ENCODE measurements at regions not wholly inside any gene's neighbourhood (a gene's known extent, or its start where the extent isn't known, plus 50 kb on each side); places are given as distances from the start of the nearest gene placed in this dataset.
"Not testable (repeated sequence)": the region's sequence is repeated elsewhere in the genome, so short reads cannot be mapped to it uniquely, and the experiment has no call there.

DNA sequence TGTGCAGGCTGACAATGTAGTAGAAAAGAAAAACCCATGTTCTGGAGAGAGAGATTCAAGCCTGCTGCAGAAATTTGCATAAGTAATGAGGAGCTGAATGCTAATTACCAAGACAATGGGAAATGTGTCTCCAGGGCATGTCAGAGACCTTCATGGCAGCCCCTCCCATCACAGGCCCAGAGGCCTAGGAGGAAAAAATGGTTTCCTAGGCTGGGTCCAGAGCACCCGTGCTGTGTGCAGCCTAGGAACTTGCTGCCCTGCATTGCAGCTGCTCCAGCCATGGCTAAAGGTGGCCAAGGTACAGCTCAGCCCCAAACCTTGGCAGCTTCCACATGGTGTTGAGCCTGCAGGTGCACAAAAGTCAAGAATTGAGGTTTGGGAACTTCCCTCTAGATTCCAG, 402.3 kb downstream of the PRR32 start:
- not testable (repeated sequence) for DNase-seq

DNA sequence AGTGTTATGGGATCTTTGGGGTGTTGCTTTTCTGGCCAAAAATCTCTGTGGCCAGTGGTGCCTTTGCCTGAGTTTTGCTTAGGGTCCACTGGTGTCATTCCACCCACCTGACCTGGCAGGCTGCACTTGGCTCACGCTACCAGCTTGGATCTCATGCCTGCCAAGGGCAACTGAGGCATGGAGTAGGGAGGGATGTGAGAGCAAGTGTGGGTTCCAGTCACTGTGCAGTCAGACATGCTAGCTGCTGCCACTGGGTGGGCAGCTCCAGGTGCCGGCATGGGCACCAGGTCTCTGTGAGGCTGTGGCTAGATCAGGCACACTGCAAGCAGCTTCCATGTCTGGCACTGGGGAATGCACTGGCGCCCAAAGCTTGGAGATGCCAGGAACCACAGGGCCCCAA, 424.1 kb downstream of the PRR32 start:
- DNase-seq: no peak

DNA sequence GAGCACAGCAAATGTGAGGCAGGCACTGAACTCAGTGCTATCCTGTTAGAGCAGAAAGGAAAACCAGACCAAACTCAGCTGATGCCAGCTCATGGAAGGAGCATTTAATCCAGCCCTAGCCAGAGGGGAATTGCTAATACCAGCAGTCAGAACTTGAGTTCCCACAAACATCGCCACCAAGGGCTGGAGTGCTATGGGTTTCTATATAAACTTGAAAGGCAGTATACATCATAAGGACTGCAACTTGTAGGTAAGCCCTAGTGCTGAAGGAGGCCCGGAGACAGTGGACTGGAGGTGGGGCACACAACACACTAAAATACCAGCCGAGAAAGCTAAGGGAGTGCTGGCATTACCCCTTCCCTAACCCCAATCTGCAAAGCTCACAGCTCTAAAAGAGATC, 440.2 kb downstream of the PRR32 start:
- DNase-seq: no peak

DNA sequence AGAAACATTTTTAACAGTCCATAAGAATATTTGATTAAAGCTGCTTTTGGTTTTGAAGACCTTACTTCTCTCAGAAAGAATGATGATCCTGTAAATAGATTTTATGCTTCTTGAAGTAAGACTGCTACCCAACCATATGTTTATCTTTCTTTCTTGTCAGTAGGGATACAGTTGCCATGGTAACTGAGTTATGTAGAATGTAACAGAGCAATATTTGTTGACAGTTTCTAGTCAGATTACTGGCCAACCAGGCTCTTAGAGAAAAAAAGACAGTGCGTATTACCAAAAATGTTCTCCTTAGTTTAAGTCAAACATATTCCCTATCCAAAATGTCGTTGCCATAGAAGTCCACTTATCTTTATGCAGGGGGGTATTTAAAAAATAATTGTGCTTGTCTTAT, 456.8 kb downstream of the PRR32 start:
- no peak for DNase-seq

DNA sequence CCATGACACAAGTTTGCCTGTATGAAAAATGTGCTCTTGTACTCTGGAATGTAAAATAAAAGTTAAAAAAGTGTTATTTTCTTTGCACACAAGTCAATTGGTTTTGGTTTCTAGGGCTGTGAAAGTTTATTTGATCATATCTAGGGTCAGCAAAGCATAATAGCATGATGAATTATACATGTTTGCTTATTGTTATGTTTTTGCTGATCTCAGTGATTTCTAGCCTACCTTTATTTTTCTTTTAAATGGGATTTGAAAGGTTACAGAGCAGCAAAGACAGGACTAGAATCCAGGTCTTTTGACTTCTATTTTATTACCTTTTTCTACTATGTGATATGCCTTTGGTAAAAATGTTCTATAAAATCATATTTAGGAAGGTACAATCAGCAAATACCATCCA, 481.0 kb downstream of the PRR32 start:
- DNase-seq: no peak

DNA sequence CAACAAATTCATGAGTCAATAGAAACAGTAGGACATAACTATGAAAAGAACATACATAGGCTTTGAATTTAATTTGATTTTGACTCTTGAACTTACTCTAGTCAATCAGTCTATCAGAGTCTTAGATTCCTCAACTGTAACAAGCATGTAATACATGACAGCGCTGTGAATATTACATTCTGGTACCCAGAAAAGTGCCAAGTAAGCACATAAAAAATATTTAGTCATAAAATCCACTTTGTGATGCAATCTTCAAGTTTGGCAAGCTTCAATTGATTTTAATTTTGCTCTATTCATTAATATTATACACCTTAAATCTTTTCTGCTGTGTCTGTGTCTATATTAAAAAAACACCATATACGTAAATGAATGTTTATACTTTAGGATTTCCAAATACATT, 483.3 kb downstream of the PRR32 start:
- no peak for DNase-seq

DNA sequence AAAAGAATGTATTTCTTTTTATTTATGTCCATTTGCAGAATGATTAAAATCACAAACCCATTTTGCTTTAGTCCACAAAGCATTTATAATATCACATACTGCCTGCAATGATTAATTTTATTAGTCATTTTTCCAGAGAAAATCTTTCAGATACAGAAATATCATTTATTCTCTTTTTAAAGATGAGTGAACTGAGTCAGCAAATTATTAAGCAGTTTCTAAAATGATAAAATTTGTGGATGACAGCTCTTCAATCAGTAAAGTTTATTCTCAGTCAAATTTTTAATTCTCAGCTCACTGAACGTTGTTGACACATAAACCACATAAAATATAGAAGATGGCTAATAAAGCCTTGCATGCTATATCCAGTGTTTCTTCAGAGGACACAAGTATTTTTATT, 485.5 kb downstream of the PRR32 start:
- DNase-seq: no peak

DNA sequence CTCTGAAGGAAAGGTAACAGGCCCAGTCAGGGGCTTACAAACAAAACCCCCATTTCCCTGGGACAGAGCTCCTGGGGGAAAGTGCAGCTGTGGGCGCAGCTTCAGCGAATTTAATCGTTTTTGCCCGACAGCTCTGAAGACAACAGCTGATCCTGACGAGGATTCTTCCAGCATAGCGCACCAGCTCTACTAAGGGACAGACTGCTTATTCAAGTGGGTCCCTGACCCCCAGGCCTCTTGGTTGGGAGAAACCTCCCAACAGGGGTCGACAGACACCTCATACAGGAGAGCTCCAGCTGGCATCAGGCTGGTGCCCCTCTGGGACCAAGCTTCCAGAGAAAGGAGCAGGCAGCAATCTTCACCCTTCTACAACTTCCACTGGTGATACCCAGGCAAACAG, 486.7 kb downstream of the PRR32 start:
- DNase-seq: no peak

DNA sequence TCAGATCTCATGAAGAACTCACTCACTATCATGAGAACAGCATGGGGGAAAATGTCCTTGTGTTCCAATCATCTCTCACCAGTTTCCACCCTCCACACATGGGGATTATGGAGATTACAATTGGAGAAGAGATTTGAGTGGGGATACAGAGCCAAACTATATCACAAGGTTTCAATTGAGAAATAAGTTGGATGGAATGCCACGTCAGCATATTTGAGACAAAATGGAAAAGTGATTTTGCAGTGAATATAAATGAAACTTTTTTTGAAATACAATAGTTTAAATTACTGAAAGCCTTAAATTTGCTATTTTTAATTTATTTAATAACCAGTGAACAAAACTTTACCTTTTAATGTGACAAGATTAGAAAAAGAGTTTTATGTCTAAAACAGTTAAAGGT, 494.1 kb downstream of the PRR32 start:
- no peak for DNase-seq

DNA sequence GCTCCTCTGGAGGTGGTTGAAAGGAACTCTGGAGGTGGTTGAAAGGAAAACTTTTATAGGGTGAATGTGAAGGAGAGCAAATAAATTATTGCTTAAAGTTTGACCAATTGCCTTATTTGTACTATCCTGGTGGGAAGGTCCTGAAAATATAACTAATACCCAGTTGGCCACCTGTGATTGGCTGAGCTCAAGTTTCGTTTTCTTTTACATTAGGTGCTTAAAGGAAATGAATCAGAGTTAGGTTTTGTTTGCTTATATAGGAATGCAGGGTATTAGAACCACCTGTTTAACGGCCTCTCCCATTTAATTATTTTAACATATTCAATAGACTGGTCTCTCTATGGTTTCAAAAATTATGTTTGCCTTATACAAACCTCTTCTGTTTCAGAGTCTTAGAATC, 497.6 kb downstream of the PRR32 start:
- DNase-seq: no peak

DNA sequence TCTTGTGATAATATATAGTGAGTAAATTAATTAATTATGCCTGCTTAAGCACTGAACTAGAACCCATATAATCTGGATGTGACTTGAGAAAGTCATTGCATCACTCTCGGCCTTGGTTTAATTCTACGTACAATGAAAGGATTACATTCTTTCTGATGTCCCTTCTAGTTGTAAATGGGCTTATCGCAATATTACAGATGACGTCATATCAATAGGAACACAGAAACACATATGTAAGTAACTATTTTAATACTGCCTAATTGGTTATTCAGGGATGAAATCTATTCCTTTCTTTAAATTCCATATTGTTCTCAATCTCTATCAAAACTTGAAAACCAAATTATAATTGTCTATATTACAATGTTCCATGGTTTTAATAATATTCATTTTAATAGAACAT, 504.6 kb downstream of the PRR32 start:
- no peak for DNase-seq

Data from left kidney (tissue), 1 donor.